ENCODE measurements at regions not wholly inside any gene's neighbourhood (a gene's known extent, or its start where the extent isn't known, plus 50 kb on each side); places are given as distances from the start of the nearest gene placed in this dataset.

DNA sequence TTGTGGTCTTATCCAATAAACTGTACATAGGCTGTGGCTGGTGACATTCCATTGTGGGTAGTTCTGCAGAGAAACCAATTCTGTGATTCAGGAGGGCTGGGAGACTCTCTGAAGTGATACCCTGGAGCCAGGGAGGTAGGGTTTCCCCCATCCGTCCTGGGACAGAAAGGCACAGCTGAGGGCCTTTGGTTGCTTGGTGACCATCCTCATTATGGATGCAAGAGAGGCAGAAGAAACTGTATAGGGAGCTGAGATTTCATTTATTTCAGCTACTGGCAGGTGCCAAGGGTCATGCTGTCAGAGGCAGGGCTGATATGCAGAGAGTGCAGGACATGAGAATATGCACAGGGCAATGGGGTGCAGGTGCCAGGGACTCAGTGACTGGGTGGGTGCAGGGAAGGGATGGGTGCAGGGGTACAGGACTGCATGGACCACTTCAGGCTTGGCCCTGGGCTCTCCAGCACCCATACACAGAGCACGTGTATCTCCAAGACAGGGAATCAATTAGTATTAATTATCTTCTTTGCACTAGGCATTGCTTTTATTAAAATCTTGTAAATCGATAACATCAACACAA lies 236.5 kb downstream of the ICE1 start:
- no peak for DNase-seq

DNA sequence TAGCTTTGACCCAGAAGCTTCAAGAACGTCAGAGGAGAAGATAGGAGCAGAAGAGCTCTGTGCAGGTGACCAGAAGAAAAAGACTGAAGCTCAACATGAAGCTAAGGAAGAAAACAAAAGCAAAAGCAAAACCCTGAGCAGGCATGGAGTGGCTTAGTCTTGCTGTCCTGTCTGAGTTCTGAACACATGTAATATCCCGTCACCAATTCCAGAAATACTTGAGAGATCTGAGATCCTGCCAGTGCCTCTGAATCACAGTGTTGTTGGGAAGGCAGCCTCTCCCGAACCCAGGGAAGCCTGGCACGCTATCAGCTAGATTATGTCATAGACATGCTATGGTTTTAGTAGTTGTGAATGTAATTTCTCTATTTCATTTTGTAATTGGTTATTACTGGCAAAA lies 235.7 kb downstream of the ICE1 start:
- DNase-seq = no peak

DNA sequence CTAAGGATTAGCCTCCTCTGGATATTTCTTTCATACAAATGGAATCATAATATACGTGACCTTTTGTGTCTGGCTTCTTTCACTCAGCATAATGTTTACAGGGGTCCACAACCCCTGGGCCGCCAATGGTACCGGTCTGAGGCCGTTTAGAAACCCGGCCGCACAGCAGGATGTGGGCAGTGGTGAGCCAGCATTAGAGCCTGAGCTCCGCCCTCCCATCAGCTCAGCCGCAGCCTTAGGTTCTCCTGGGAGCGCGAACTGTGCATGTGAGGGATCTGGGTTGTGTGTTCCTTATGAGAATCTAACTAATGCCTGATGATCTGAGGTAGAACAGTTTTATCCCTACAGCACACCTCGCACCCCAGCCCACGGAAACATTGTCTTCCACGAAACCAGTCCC lies 229.7 kb downstream of the ICE1 start:
- DNase-seq = no peak

DNA sequence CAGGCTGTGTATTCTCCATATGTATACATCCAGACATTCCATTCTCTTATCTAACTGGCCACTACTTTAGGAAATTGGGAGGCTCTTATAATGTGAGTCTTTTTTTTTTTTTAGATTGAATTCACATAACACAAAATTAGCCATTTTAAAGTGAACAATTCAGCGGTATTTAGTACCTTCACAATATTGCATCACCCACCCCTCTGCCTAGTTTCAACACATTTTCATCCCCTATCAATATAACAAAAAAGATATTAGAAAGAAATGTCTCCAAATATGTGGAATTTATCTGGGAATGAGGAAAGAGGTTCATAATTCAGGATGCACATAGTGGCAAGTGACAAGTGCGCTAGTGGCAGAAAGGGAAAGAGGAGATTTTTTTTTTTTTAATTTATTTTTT lies 228.5 kb downstream of the ICE1 start:
- no peak for DNase-seq

DNA sequence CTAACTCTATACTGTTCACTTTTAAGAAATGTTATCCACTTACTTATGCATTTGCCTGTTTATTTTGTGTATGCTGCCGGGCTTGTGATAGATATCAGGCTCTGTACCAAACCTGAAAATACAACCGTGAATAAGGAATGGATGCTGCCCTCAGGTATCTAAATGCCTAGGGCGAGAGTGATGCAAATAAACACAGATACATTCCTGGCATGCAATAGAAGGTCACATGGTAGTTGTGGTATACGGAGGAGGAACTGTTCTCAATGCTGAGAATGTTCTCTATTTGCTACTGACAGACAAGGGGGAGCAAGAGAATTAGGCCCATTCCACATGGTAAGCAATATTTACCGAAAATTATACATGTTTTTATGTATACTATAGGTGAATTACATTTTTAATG lies 227.8 kb downstream of the ICE1 start:
- no peak for DNase-seq

DNA sequence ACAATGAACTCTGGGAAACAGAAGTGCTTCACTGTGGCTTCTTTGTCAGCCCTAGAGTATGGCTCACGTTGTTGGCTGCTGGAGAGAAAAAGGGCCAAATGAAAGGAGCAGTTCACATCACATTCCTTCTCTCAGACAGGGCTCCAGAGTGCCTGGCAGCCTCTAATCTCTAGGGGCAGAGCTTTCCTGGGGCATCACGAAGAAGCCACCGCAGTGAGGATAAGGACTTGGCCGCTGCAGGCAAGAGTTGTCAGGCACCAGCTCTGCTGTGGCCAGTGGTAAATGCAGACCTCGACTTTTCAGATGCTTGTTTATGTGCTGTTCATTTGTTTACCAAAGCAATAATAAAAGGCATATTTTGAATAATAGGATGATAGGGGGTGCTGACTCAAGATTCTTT lies 227.2 kb downstream of the ICE1 start:
- no peak for DNase-seq

DNA sequence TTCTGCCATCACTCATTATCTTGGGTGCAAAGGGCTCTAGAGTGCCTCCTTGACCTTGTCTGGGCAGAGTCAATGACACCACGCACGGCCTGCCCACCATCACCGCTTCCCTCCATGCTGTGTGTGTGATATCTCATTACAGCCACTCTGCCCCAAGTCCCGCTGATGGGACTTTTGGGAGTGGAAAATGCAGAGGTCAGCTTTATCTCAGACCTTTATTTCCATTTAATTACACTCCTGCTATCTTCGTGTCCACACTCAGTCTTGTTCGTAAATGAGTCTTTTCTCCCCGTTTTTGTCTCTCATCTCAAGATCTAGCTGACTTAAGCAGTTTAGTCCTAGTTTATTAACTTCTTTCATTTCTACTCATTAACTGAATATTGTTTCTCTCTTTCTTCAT lies 226.2 kb downstream of the ICE1 start:
- DNase-seq = no peak

DNA sequence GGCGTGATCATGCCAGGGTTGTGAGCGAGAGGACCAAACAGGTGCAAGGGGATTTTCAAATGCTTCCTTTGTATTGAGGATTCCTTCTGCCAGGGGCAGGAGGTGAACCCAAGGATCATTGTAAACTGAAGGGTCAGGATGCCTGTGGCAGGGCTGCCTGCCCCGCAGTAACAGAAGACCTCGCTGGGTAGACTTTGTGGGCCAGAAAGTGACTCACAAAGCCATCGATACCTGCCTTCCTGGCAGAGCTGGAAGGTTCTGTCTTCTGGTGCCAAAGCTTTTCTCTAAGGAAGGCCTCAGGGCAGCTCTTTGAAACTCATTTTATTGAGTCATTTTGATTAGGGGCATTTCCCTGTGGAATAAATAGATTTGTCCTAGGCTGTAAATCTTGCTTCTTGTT lies 223.4 kb downstream of the ICE1 start:
- DNase-seq = no peak

DNA sequence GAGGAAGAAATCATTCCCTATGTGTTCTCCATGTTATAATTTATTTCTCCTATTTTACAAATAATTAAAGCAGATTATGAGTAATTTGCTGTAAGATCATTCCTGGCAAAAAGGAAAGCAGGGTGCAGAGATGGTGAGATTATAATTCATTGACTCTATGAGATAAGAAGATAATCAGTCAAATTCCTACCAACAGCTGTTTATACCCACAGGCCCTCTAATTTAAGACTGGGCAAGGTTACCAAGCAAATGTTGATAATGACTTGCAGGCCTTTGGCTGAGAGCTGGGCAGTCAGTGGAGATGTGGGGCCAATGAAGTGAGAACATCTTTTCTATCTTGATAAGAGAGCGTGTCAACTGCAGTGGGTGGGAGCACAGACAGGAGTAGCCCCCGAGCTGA lies 222.7 kb downstream of the ICE1 start:
- DNase-seq = no peak

DNA sequence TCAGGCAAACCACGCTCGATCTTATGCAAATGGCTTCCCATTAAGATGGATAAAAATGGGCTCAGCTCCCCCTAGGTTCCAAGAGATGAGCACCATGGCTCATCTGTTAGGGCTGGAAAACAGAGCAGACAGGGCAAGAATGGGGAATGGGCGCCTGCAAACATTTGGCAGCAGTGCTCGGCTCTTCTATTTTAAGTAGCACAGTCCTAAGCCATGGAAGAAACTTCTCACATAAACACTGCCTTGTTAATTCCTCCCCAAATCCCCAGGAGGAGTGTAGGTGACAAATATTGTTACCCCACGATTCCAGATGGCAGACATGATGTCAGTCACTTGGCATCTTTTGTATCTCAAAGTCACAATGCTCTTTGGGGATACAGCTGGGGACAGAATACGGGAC lies 221.8 kb downstream of the ICE1 start:
- DNase-seq = no peak

DNA sequence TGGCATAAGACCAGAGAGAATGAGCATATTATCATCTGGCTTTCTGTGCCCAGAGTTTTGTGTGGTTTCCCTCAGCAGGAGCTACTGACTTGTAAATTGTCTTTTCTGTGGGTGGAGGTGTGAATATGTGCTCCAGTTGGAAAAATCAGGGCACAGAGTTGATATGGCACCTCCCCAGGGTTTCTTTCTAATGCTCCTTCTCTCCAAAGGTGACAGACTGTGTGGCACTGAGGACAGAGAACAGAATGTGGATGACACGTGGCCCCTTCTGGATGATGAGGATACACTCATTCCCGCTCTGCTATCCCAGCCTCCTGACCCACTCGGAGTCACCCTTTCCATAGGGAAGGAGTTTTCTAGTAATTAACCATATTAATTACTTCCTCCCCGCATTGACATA lies 221.0 kb downstream of the ICE1 start:
- DNase-seq = no peak

DNA sequence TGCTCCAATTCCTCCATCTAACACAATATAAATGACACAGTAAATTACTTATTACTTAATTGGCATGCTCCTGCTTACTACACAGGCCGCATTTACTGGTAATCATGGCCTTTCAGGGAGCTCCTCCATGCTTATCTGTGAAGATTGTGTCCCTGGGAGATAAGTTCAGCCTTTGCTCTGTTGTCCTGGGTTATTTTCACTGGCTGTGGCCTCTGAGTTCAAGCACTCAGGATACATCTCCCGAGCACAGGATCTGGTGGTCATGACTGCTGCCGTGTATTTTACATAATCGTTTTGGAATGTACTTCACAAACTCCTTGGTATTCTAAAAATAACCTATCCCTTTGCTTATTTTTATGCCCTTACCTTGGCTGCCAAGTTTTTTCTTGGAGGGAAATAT lies 215.7 kb downstream of the ICE1 start:
- DNase-seq = no peak

DNA sequence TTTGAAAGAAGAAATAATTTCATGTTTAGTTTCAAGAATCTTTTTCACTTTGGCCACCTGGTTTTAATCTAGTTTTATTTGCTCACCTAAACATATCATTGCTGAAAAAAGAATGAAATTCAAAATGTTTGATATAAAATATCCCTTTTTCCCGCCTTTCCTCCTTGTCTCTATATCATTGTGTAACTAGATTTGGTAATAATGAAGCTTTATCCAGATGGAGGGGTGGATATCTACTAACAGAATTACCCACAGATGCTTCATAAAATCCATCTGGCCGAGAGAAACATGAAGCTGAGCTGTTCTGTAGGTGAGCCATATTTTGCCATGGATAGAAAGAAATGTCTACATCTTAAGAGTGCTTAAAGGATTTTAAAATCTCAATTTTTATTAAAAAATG lies 214.7 kb downstream of the ICE1 start:
- DNase-seq = no peak

DNA sequence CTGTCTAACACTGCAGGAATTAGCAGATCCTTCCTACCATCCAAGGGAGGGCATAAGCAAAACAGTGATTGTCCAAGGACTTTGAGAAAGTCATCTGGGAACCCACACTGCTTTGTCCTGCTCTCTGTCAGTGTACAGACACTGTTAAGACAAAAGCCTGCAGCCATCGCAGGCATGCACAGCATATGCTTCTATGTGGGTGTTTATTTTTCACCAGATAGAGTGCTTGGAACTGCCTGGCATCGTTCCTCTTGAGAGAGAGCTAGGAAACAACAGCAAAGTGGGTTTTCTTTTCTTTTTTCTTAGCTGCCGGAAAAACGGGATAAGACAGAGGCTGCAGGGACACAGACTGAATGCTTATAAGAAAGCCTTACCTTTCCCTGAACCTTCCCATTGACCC lies 212.3 kb downstream of the ICE1 start:
- no peak for DNase-seq

DNA sequence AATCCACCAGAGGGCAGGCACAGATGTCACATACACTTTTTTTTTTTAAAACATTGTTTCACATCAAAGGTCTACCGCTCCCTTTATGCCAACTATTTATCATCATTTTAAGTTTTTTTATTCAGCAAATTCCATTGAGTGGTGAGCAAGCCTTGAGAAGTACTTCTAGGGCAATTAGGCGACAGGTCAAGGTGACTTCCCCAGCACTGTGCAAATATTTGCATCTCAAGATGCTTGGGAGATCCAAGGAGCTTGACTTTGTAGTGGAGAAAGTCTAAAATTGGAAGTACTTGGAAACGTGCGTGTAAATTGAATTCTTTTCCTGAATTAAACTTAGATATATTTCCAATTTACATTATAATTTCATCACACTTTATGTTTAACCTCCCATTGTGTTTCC lies 211.1 kb downstream of the ICE1 start:
- no peak for DNase-seq

DNA sequence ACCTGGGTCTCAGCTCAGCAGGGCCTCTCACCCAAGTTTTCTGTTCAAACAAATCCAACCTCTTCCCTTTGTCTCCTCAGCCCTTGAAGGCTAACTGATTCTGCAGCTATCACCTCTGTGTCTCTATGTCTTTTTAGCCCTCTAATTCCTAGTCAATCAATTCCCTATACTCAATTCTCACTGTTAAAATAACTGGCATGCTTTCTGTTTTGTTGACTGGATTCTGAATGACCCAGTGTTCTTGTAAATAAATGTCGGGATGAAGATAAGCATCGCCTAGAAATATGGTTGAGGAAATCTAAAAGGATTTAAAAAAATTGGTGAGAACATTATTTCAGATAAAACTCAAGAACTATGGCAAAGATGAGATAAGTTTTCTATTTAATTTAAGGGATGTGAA lies 210.2 kb downstream of the ICE1 start:
- DNase-seq = no peak

DNA sequence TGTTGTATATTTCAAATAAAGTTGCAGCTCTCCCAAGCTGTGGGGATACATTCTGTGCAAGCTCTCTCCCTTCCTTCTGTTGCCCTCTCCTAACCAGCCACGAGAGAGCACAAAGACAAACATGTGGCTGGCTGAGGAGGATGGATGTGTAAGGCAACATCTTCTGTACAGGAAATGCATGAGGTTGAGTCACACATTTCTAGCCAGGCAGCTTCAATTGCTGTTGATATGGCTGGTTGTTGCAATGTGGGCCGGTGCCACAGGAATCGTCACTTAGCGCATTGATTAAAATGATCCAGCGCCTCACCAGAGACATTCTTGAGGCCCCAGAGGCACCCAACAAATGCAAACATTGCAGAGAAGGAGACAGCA lies 207.1 kb downstream of the ICE1 start:
- no peak for DNase-seq

DNA sequence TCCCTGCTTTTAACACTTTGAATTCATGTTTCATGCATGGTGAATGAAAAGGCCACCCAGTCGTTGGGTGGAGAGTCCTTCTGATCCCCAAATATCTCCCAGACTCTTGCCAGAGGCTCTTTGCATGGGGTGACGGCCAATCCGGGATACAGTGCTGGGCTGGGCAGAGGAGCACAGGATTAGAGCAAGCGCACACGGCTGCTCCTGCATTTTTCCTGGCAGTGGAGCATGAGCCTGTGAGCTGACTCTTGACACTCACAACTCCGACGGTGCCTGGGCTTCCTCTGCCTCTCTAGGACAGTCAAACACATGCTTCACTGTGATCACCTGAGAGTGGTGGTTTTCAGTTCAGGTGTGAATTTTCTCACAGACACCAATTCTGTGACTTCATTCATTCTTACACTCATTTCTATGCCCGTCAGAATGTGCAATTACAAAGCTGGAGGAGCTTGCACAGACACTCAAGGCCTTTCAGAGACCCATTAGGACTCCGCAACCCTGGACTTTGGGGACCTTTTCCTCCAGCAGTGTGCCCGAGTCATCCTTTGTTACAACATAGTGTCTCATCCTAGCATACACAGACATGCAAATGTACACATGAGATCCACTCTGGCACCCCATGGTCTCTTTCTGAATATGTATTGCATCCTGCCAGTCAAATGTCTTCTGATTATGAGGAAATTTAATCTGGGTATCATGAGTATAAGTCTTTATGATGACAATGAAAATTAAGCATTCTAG lies 206.6 kb downstream of the ICE1 start:
- no peak for DNase-seq

DNA sequence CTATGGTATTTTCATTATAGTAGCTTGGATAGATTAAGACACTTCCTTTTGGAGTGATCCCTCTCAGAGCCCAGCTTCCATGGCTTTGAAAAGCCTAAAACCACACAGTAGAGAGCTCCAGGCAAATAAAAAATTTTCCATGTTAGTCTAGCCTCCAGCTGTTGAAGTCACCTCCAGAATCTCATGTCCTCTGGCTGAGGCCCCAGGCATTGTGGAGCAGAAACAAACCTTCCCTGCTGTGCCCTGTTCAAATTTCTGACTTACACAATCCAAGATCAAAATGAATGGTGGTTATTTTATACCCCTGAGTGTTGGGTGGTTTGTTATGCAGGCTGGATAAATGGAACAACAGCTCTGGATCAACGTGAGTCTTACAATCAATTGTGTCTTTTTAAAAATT lies 203.9 kb downstream of the ICE1 start:
- no peak for DNase-seq

DNA sequence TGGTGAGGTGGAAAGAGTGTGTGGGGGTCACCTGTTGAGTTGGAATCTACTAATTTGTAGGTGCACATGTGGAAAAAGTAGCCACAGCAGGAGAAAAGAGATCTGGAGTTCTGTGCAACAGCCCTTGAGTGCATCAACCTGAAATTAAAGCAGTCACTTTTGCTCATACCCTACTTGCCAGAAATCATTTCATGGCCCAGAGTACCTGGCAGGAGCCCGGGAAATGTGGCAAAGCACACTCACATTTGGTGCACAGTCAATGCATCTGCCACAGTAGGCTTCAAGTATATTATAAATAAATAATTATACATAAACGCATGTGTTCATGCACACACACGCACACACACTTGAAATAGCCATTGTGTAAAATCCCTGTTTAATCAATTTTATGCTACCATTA lies 203.0 kb downstream of the ICE1 start:
- no peak for DNase-seq

DNA sequence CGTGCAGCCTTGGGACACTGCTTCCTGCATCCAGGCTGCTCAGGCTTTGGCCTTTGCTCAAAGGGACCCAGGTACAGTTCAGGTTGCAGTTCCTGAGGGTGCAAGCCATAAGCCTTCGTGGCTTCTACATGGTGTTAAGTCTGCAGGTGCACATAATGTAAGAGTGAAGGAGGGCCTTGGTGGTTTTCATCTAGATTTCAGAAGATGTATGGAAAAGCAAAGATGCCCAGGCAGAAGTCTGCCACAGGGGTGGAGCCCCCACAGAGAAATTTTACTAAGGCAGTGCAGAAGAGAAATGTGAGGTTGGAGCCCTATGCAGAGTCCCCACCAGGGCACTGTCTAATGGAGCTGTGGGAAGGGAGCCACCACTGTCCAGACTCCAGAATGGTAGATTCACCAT lies 200.9 kb downstream of the ICE1 start:
- no peak for DNase-seq

DNA sequence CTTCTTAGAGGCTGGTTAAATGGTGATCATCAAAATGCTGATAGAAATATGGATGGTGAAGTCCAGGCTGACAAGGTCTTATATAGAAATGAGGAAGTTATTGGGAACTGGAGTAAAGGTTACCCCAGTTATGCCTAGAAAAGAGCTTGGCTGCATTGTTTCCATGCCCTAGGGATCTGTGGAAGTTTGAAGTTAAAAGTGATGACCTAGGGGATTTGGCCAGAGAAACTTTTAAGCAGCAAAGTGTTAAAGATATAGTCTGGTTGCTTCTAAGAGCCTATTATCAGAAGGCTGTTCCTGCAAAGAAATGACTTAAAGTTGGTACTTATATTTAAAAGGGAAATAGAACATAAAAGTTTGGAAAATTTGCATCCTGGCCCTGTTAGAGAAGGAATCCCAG lies 200.3 kb downstream of the ICE1 start:
- no peak for DNase-seq

DNA sequence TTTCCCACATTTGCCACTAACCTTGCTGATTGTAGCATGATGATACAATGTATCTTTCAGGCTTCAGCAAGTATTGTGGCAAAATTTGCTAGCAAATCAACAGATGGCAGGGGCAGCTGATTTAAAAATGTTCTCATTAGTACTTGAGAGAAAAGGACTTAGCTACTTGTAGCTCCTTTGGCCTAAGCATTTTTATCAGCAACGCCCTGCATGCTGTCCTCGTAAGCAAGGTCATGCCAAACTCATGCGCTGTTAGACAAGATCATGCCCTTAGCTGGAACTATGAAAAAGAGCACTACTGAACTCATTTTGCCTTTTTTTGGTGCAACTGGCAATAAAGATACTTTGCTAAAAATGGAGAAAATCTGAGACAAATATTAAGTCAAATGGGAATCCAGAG lies 197.1 kb downstream of the ICE1 start:
- no peak for DNase-seq

DNA sequence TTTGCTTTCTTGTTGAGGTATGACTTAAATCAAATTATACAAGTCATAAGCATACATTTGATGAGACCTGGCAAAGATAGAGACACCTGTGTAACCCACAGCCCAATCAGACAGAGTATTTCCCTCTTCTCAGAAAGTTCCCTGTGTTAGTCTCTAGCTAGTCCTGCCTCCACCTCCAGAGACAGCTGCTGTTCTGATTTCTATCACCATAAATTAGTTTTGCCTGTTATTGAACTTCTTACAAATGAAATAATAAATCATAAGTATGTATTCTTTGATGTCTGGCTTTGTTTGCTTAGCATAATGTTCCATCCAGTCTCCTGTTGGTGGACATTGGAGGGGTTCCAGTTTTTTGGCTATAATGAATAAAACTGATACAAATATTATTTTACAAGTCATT lies 194.5 kb downstream of the ICE1 start:
- DNase-seq = no peak

DNA sequence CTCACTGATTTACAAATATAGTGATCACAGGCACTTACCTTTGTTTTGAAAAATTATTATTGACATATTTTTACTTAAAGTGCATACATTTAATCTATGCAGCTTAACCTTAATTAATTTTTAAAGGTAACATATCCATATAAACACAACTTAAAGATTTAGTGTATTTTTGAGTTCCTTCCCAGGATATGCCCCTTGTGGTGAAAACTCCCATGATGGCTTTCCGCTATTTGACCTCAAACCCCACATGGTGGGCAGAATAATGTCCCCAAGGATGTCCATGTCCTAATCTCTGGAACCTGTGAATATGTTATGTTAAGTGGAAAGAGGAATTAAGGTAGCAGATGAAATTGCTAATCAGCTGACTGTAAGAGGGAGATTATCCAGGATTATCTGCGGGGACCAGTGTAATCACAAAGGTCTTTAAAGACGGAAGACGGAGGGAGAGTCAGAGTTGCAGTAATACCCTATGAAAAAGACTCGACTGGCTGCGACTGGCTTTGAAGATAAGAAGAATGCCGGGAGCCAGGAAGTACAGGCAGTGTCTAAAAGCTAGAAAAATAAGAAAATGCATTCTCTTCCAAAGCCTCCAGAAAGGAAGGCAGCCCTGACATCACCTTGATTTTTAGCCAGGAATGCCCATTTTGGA lies 193.9 kb downstream of the ICE1 start:
- DNase-seq = no peak

All from activated CD4-positive, CD25-positive, alpha-beta regulatory T cell (primary cell).